Stimulated activated CD4-positive, alpha-beta T cell treated with anti-CD3 and anti-CD28 coated beads, Interleukin-1b, Interleukin-23, amount 100 ng/mL, for 1 hour (primary cell): ENCODE measurements at regions not wholly inside any gene's neighbourhood (a gene's known extent, or its start where the extent isn't known, plus 50 kb on each side); places are given as distances from the start of the nearest gene placed in this dataset.

Experiments used
- DNase-seq, 2 donors: peaks; one replicate each; pipeline ENCODE4 v3.0.0-alpha.2; 2020; ENCODE audit warnings: low read depth in 2 of 2

- DNase-seq = no peak
Measured at GRCh38 chr3:14335774-14336748, 66.3 kb upstream of the SLC6A6 start.

GRCh38 chr3:14336749-14337598 lies 65.4 kb upstream of the SLC6A6 start:
- DNase-seq = no peak

GRCh38 chr3:14337828-14338227 lies 64.6 kb upstream of the SLC6A6 start:
- no peak for DNase-seq

- no peak for DNase-seq
Measured at GRCh38 chr3:14338242-14338641, 64.2 kb upstream of the SLC6A6 start.

GRCh38 chr3:14338898-14339458 lies 63.4 kb upstream of the SLC6A6 start:
- DNase-seq = no peak

GRCh38 chr3:14340960-14341708 lies 61.3 kb upstream of the SLC6A6 start:
- DNase-seq = no peak

- no peak for DNase-seq
Measured at GRCh38 chr3:14343338-14344112, 58.9 kb upstream of the SLC6A6 start.

GRCh38 chr3:14344351-14344750 lies 58.1 kb upstream of the SLC6A6 start:
- DNase-seq = no peak

- DNase-seq = no peak
Measured at GRCh38 chr3:14345496-14346150, 56.8 kb upstream of the SLC6A6 start.

- DNase-seq = no peak
Measured at GRCh38 chr3:14346191-14346590, 56.2 kb upstream of the SLC6A6 start.

- DNase-seq = no peak
Measured at GRCh38 chr3:14346642-14347041, 55.8 kb upstream of the SLC6A6 start.

- no peak for DNase-seq
Measured at GRCh38 chr3:14347110-14347509, 55.3 kb upstream of the SLC6A6 start.

GRCh38 chr3:14351617-14352001 lies 50.8 kb upstream of the SLC6A6 start:
- DNase-seq = no peak

GRCh38 chr3:14352002-14352627 lies 50.3 kb upstream of the SLC6A6 start:
- DNase-seq = no peak
